A549 (cell line): ENCODE measurements at regions not wholly inside any gene's neighbourhood (a gene's known extent, or its start where the extent isn't known, plus 50 kb on each side); places are given as distances from the start of the nearest gene placed in this dataset.

ENCODE experiments used
- ATAC-seq, 2 experiments: fragments of 200-7000 bp in 1 of 2; fragments of >200 bp in 1 of 2; cut with Nextera tagmentation in 1 of 2; cut with Tn5 transposase in 1 of 2; 3 replicates each; pipeline versions ENCODE4 v1.8.0 to v1.9.1; 2018 to 2020; ENCODE audit warnings: mild to moderate bottlenecking in 1 of 2, moderate library complexity in 1 of 2
- CTCF ChIA-PET: fragments of 300-600 bp; sonication (Branson Sonifier 250); formaldehyde crosslinking; extraction: SDS; loops from one replicate; lab custom pipeline; 2021; ENCODE audit warnings: antibody characterized with exemption, inconsistent platforms; lab: Yijun Ruan, JAX
- POLR2A ChIA-PET: fragments of 350-600 bp; formaldehyde crosslinking; extraction: SDS; loops from one replicate; lab custom pipeline; 2021; ENCODE audit warnings: antibody characterized with exemption, inconsistent platforms; lab: Yijun Ruan, JAX
- DNase-seq, 2 experiments: peaks; one replicate each; pipeline versions ENCODE4 v3.0.0 to v3.0.0-alpha.2; 2011 to 2016; ENCODE audit warnings: low read depth in 1 of 2, low spot score in 1 of 2
- FAIRE-seq: peaks from 2 replicates; lab custom pipeline; 2011; peaks lifted over from hg19 to GRCh38; lab: Jason Lieb, UNC
- H3K27ac ChIP-seq, 2 experiments: fragments of >200 bp; sonication (Bioruptor Twin); formaldehyde crosslinking; 3 replicates each; pipeline ENCODE4 v1.5.1; 2016 to 2017
- H3K4me1 ChIP-seq: fragments of >200 bp; sonication (Bioruptor Twin); formaldehyde crosslinking; 3 replicates; pipeline ENCODE4 v1.6.1; 2016
- H3K4me2 ChIP-seq: fragments of >200 bp; sonication (Bioruptor Twin); formaldehyde crosslinking; 3 replicates; pipeline ENCODE4 v1.6.1; 2016
- H3K4me3 ChIP-seq: fragments of >200 bp; sonication (Bioruptor Twin); formaldehyde crosslinking; 3 replicates; pipeline ENCODE4 v1.5.1; 2016
- H3K9me3 ChIP-seq: fragments of >200 bp; sonication (Bioruptor Twin); formaldehyde crosslinking; 3 replicates; pipeline ENCODE4 v1.6.1; 2016
- CBX2 ChIP-seq: fragments of 200-600 bp; sonication (generic); IDR thresholded peaks from 2 replicates; pipeline ENCODE4 v1.6.1; 2016; ENCODE audit warnings: low read depth, mild to moderate bottlenecking, borderline replicate concordance
- CHD2 ChIP-seq: fragments of 150-350 bp; IDR thresholded peaks from 2 replicates; pipeline ENCODE4 v1.6.1; 2014; ENCODE audit warnings: low read length; ENCODE audit not compliant: partially characterized antibody
- EP300 ChIP-seq, 2 experiments: fragments of >200 bp; sonication (Bioruptor Twin); formaldehyde crosslinking; IDR thresholded peaks; 2 replicates in 1 of 2; 3 replicates in 1 of 2; pipeline ENCODE4 v1.6.1; 2016 to 2017
- FOXS1 ChIP-seq: fragments of 250-450 bp; sonication (Bioruptor Pico); IDR thresholded peaks from 2 replicates; pipeline ENCODE4 v1.5.0; 2020; ENCODE audit warnings: mild to moderate bottlenecking, moderate library complexity
- HOXB13 ChIP-seq: fragments of 250-450 bp; sonication (Bioruptor Pico); IDR thresholded peaks from 2 replicates; pipeline ENCODE4 v1.5.0; 2020; ENCODE audit warnings: low read depth, mild to moderate bottlenecking, moderate library complexity
- JUNB ChIP-seq: fragments of >200 bp; sonication (Bioruptor Twin); formaldehyde crosslinking; IDR thresholded peaks from 2 replicates; pipeline ENCODE4 v1.6.1; 2016
- KDM1A ChIP-seq: fragments of 200-600 bp; sonication (generic); IDR thresholded peaks from 2 replicates; pipeline ENCODE4 v1.6.1; 2016; ENCODE audit warnings: low read depth, mild to moderate bottlenecking
- MYC ChIP-seq: IDR thresholded peaks from 2 replicates; pipeline ENCODE4 v1.6.1; 2012; ENCODE audit warnings: mild to moderate bottlenecking, inconsistent platforms, low read length, improper control_type of control experiment, borderline replicate concordance
- NR3C1 ChIP-seq: fragments of >200 bp; sonication (Bioruptor Twin); formaldehyde crosslinking; IDR thresholded peaks from 3 replicates; pipeline ENCODE4 v1.6.1; 2017
- POLR2A ChIP-seq: IDR thresholded peaks from 2 replicates; pipeline ENCODE4 v1.6.1; 2012; ENCODE audit warnings: mild to moderate bottlenecking, low read length
- SREBF2 ChIP-seq: fragments of 450-650 bp; IDR thresholded peaks from 2 replicates; pipeline ENCODE4 v1.6.1; 2014; ENCODE audit warnings: mild to moderate bottlenecking, moderate library complexity
- TFCP2L1 ChIP-seq: fragments of 250-450 bp; sonication (Bioruptor Pico); IDR thresholded peaks from 2 replicates; pipeline ENCODE4 v1.5.0; 2021; ENCODE audit warnings: mild to moderate bottlenecking
- ZC3H11A ChIP-seq: fragments of 450-650 bp; IDR thresholded peaks from 2 replicates; pipeline ENCODE4 v1.6.1; 2014; ENCODE audit warnings: antibody characterized with exemption, mild to moderate bottlenecking
- ZFP36 ChIP-seq: fragments of 450-650 bp; IDR thresholded peaks from 2 replicates; pipeline ENCODE4 v1.6.1; 2014; ENCODE audit warnings: borderline replicate concordance; ENCODE audit not compliant: partially characterized antibody
- ZSCAN20 ChIP-seq: fragments of 250-450 bp; sonication (Bioruptor Pico); IDR thresholded peaks from 2 replicates; pipeline ENCODE4 v1.8.0; 2022; ENCODE audit warnings: mild to moderate bottlenecking, moderate library complexity
- WGBS: methylation state at CpG from one replicate; pipeline ENCODE4 v1.1.6; 2017; ENCODE audit errors: missing lambda C conversion rate; 5-methylcytosine and 5-hydroxymethylcytosine counted together
- TF ChIP-seq, protein P1 (sequence below): fragments of 200-600 bp; sonication (generic); IDR thresholded peaks from 2 replicates; pipeline ENCODE4 v1.6.1; 2016; ENCODE audit warnings: antibody characterized with exemption, mild to moderate bottlenecking, moderate library complexity
- TF ChIP-seq, protein P2 (sequence below): fragments of >200 bp; sonication (Bioruptor Twin); formaldehyde crosslinking; IDR thresholded peaks from 3 replicates; pipeline ENCODE4 v1.6.1; 2016
- TF ChIP-seq, protein P3 (sequence below): IDR thresholded peaks from 2 replicates; pipeline ENCODE4 v1.6.1; 2012
- TF ChIP-seq, protein P4 (sequence below): fragments of 250-450 bp; sonication (Bioruptor Pico); IDR thresholded peaks from 2 replicates; pipeline ENCODE4 v1.5.0; 2021; ENCODE audit warnings: mild to moderate bottlenecking, moderate library complexity, borderline replicate concordance

DNA sequence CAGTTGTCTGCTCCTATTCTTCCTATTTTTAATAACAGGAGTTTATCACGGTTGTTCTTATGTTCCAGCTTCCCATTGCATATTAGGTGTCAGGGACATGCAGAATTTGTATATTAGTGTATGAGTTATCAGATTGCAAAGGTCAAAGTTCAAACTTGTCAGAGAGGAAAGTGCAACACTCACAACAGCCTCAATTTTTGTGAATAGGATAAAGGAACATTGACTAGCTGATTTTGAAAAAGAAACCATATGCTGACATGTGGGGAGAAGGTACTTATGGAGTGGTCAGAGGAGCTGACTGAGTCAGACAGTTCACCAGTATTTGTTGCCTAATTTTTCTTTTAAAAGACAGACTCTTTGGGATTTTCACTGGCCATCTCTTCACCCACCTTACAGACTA, 222.1 kb downstream of the C12orf50 start:
- Histone ChIP-seq H3K4me2 (peak overlapping the region; percentile 90), H3K9me3 (peaks cover 15% of the 10 kb centered on the region; the same call in 1 of the 3 replicates), H3K4me3 (no peak overlapping the region), H3K27ac (peak overlapping the region; percentile 84 to 87), H3K4me1 (peaks cover 90% of the 10 kb centered on the region)
- 54% methylated on average over 1 of the region's 1 CpG for WGBS
- DNase-seq: no peak
- ChIA-PET CTCF (interaction anchor here (0.8 to 1.1 kb wide), 2 partner anchors 9 to 15 kb away, joined by 3 to 4 read pairs; no protein-coding TSS in a partner anchor), POLR2A (no interaction called here)
- FAIRE-seq: no peak
- ATAC-seq: no peak
- TF ChIP-seq ZFP36: no peak
- no peak for TF ChIP-seq MYC
- TF ChIP-seq ZSCAN20 (CRISPR knock-in tag): no peak
- no peak for TF ChIP-seq ZC3H11A
- TF ChIP-seq, protein P1, sequence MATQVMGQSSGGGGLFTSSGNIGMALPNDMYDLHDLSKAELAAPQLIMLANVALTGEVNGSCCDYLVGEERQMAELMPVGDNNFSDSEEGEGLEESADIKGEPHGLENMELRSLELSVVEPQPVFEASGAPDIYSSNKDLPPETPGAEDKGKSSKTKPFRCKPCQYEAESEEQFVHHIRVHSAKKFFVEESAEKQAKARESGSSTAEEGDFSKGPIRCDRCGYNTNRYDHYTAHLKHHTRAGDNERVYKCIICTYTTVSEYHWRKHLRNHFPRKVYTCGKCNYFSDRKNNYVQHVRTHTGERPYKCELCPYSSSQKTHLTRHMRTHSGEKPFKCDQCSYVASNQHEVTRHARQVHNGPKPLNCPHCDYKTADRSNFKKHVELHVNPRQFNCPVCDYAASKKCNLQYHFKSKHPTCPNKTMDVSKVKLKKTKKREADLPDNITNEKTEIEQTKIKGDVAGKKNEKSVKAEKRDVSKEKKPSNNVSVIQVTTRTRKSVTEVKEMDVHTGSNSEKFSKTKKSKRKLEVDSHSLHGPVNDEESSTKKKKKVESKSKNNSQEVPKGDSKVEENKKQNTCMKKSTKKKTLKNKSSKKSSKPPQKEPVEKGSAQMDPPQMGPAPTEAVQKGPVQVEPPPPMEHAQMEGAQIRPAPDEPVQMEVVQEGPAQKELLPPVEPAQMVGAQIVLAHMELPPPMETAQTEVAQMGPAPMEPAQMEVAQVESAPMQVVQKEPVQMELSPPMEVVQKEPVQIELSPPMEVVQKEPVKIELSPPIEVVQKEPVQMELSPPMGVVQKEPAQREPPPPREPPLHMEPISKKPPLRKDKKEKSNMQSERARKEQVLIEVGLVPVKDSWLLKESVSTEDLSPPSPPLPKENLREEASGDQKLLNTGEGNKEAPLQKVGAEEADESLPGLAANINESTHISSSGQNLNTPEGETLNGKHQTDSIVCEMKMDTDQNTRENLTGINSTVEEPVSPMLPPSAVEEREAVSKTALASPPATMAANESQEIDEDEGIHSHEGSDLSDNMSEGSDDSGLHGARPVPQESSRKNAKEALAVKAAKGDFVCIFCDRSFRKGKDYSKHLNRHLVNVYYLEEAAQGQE: no peak

DNA sequence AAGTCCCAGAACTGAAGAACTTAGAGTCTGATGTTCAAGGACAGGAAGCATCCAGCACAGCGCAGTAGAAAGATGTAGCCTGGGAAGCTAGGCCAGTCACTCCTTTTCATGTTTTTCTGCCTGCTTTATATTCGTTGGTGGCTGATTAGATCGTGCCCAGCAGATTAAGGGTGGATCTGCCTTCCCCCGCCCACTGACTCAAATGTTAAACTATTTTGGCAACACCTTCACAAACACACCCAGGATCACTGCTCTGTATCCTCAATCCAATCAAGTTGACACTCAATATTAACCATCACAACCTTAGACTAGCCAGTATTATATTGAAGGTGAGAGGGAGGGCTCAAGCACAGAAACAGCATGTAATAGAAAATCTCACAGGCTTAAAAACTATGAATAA, 222.9 kb downstream of the C12orf50 start:
- WGBS: 25% methylated on average over 4 of the region's 4 CpGs
- H3K4me3 ChIP-seq: peak overlapping the region; percentile 29; the same call in 2 of the 3 replicates
- peak overlapping the region; percentile 90 for H3K4me2 ChIP-seq
- FAIRE-seq (no peak), ATAC-seq (peak; percentile 48 to 60; a peak in 5 of 6 replicates), DNase-seq (peak in 1 of 2 experiments; percentile 50)
- TF ChIP-seq, protein P2, sequence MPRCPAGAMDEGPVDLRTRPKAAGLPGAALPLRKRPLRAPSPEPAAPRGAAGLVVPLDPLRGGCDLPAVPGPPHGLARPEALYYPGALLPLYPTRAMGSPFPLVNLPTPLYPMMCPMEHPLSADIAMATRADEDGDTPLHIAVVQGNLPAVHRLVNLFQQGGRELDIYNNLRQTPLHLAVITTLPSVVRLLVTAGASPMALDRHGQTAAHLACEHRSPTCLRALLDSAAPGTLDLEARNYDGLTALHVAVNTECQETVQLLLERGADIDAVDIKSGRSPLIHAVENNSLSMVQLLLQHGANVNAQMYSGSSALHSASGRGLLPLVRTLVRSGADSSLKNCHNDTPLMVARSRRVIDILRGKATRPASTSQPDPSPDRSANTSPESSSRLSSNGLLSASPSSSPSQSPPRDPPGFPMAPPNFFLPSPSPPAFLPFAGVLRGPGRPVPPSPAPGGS: no peak
- TF ChIP-seq FOXS1 (CRISPR knock-in tag): no peak
- TF ChIP-seq, protein P3, sequence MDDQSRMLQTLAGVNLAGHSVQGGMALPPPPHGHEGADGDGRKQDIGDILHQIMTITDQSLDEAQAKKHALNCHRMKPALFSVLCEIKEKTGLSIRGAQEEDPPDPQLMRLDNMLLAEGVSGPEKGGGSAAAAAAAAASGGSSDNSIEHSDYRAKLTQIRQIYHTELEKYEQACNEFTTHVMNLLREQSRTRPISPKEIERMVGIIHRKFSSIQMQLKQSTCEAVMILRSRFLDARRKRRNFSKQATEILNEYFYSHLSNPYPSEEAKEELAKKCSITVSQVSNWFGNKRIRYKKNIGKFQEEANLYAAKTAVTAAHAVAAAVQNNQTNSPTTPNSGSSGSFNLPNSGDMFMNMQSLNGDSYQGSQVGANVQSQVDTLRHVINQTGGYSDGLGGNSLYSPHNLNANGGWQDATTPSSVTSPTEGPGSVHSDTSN: no peak
- TF ChIP-seq CBX2: no peak
- TF ChIP-seq EP300 (IDR thresholded peaks at IDR 0.05): no peak
- TF ChIP-seq KDM1A: no peak
- TF ChIP-seq HOXB13: no peak
- TF ChIP-seq, protein P4, sequence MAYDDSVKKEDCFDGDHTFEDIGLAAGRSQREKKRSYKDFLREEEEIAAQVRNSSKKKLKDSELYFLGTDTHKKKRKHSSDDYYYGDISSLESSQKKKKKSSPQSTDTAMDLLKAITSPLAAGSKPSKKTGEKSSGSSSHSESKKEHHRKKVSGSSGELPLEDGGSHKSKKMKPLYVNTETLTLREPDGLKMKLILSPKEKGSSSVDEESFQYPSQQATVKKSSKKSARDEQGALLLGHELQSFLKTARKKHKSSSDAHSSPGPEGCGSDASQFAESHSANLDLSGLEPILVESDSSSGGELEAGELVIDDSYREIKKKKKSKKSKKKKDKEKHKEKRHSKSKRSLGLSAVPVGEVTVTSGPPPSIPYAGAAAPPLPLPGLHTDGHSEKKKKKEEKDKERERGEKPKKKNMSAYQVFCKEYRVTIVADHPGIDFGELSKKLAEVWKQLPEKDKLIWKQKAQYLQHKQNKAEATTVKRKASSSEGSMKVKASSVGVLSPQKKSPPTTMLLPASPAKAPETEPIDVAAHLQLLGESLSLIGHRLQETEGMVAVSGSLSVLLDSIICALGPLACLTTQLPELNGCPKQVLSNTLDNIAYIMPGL: no peak
- no peak for TF ChIP-seq POLR2A
- TF ChIP-seq CHD2: no peak
- TF ChIP-seq JUNB: no peak
- no peak for TF ChIP-seq NR3C1
- TF ChIP-seq SREBF2: no peak
- no peak for TF ChIP-seq TFCP2L1 (CRISPR knock-in tag)
- TF ChIP-seq ZSCAN20 (CRISPR knock-in tag): no peak
- ChIA-PET CTCF (no interaction called here), POLR2A (no interaction called here)
- peaks cover 15% of the 10 kb centered on the region; the same call in 1 of the 3 replicates for H3K9me3 ChIP-seq
- H3K4me1 ChIP-seq: peaks cover 84% of the 10 kb centered on the region
- peak overlapping the region; percentile 84 to 87 for H3K27ac ChIP-seq
